WTC11 (cell line): ENCODE measurements at regions not wholly inside any gene's neighbourhood (a gene's known extent, or its start where the extent isn't known, plus 50 kb on each side); places are given as distances from the start of the nearest gene placed in this dataset.
A peak's percentile ranks its signal among the peaks of the same experiment; 100 is the strongest.

Experiments
- ATAC-seq: fragments of 200-7000 bp; cut with Tn5 transposase; 2 replicates; pipeline ENCODE4 v1.10.0; 2021; ENCODE audit warnings: mild to moderate bottlenecking, moderate library complexity
- CTCF ChIA-PET: fragments of 300-600 bp; sonication (Branson Sonifier 250); formaldehyde crosslinking; loops from one replicate; lab custom pipeline; 2021; ENCODE audit warnings: antibody characterized with exemption; lab: Charles Lee
- POLR2A ChIA-PET: fragments of 350-600 bp; sonication (Branson Sonifier 250); formaldehyde crosslinking; loops from one replicate; lab custom pipeline; 2021; ENCODE audit warnings: antibody characterized with exemption; lab: Charles Lee
- DNase-seq: peaks from one replicate; pipeline ENCODE4 v3.0.0; 2021; ENCODE audit warnings: low spot score
- H3K27ac Mint-ChIP-seq: 2 replicates; pipeline ENCODE4 v1.8.0; 2021; ENCODE audit warnings: mixed read lengths
- H3K27me3 Mint-ChIP-seq: 2 replicates; pipeline ENCODE4 v1.8.0; 2021; ENCODE audit warnings: low read depth, mild to moderate bottlenecking, moderate library complexity, mixed read lengths
- H3K36me3 Mint-ChIP-seq: 2 replicates; pipeline ENCODE4 v1.8.0; 2021; ENCODE audit warnings: mixed read lengths
- H3K4me1 Mint-ChIP-seq: 2 replicates; pipeline ENCODE4 v1.8.0; 2022; ENCODE audit warnings: mixed read lengths
- H3K4me3 Mint-ChIP-seq: 2 replicates; pipeline ENCODE4 v1.8.0; 2021; ENCODE audit warnings: mild to moderate bottlenecking, moderate library complexity, mixed read lengths
- H3K9me3 Mint-ChIP-seq: 2 replicates; pipeline ENCODE4 v1.8.0; 2021; ENCODE audit warnings: mixed read lengths
- ATF3 ChIP-seq: sonication (generic); formaldehyde crosslinking; conservative IDR thresholded peaks from 2 replicates; pipeline ENCODE4 v1.8.1; 2022; ENCODE audit warnings: mild to moderate bottlenecking, missing genetic modification reagents
- E2F5 ChIP-seq: sonication (generic); formaldehyde crosslinking; IDR thresholded peaks from 2 replicates; pipeline ENCODE4 v1.8.1; 2022; ENCODE audit warnings: mild to moderate bottlenecking, moderate library complexity, missing genetic modification reagents
- ERG ChIP-seq: fragments of 250-450 bp; sonication (Bioruptor Pico); IDR thresholded peaks from 2 replicates; pipeline ENCODE4 v1.8.0; 2021; ENCODE audit warnings: mild to moderate bottlenecking
- FOXJ3 ChIP-seq: sonication (generic); formaldehyde crosslinking; IDR thresholded peaks from 2 replicates; pipeline ENCODE4 v1.9.0; 2021; ENCODE audit warnings: missing genetic modification reagents, mild to moderate bottlenecking, borderline replicate concordance
- HMGA2 ChIP-seq: fragments of 250-450 bp; sonication (Bioruptor Pico); IDR thresholded peaks from 2 replicates; pipeline ENCODE4 v1.4.0; 2021; ENCODE audit warnings: mild to moderate bottlenecking, moderate library complexity
- JAZF1 ChIP-seq: fragments of 250-450 bp; sonication (Bioruptor Pico); IDR thresholded peaks from 2 replicates; pipeline ENCODE4 v1.9.0; 2021; ENCODE audit warnings: moderate library complexity, mild to moderate bottlenecking, inconsistent platforms
- KAT7 ChIP-seq: sonication (generic); formaldehyde crosslinking; IDR thresholded peaks from 2 replicates; pipeline ENCODE4 v1.8.1; 2023; ENCODE audit warnings: missing genetic modification reagents, mild to moderate bottlenecking, borderline replicate concordance
- NFATC4 ChIP-seq: fragments of 250-450 bp; sonication (Bioruptor Pico); IDR thresholded peaks from 2 replicates; pipeline ENCODE4 v1.9.0; 2021; ENCODE audit warnings: mild to moderate bottlenecking
- NFYB ChIP-seq: sonication (generic); formaldehyde crosslinking; conservative IDR thresholded peaks from 2 replicates; pipeline ENCODE4 v1.8.0; 2022; ENCODE audit warnings: low read depth, missing genetic modification reagents
- PREB ChIP-seq: sonication (generic); formaldehyde crosslinking; IDR thresholded peaks from 2 replicates; pipeline ENCODE4 v1.8.1; 2022; ENCODE audit warnings: mild to moderate bottlenecking, missing genetic modification reagents, moderate library complexity, borderline replicate concordance
- RELA ChIP-seq: sonication (generic); formaldehyde crosslinking; IDR thresholded peaks from 2 replicates; pipeline ENCODE4 v1.8.1; 2022; ENCODE audit warnings: missing genetic modification reagents, mild to moderate bottlenecking, borderline replicate concordance
- SMAD3 ChIP-seq: sonication (generic); formaldehyde crosslinking; IDR thresholded peaks from 2 replicates; pipeline ENCODE4 v1.8.0; 2022; ENCODE audit warnings: missing genetic modification reagents, mild to moderate bottlenecking, borderline replicate concordance
- USF1 ChIP-seq: sonication (generic); formaldehyde crosslinking; IDR thresholded peaks from 2 replicates; pipeline ENCODE4 v1.8.0; 2022; ENCODE audit warnings: mild to moderate bottlenecking, missing genetic modification reagents
- ZNF425 ChIP-seq: fragments of 250-450 bp; sonication (Bioruptor Pico); conservative IDR thresholded peaks from 2 replicates; pipeline ENCODE4 v1.9.0; 2021; ENCODE audit warnings: mild to moderate bottlenecking
- ZNF671 ChIP-seq: fragments of 250-450 bp; sonication (Bioruptor Pico); IDR thresholded peaks from 2 replicates; pipeline ENCODE4 v1.8.0; 2021; ENCODE audit warnings: mild to moderate bottlenecking
- TF ChIP-seq, protein P1 (sequence below): fragments of 200-600 bp; IDR thresholded peaks from 2 replicates; pipeline ENCODE4 v1.8.0; 2022; ENCODE audit warnings: antibody characterized with exemption
- TF ChIP-seq, protein P2 (sequence below): sonication (generic); formaldehyde crosslinking; IDR thresholded peaks from 2 replicates; pipeline ENCODE4 v1.8.0; 2022; ENCODE audit warnings: mild to moderate bottlenecking, missing genetic modification reagents
- TF ChIP-seq, protein P3 (sequence below): fragments of 250-450 bp; sonication (Bioruptor Pico); IDR thresholded peaks from 2 replicates; pipeline ENCODE4 v1.9.0; 2021; ENCODE audit warnings: mild to moderate bottlenecking
- TF ChIP-seq, protein P4 (sequence below): sonication (generic); formaldehyde crosslinking; IDR thresholded peaks from 2 replicates; pipeline ENCODE4 v1.8.1; 2023; ENCODE audit warnings: mild to moderate bottlenecking, missing genetic modification reagents, moderate library complexity

GRCh38 chr6:108782179-108783041, 65.8 kb upstream of the ARMC2 start:
- H3K9me3 Mint-ChIP-seq = no peaks in the 10 kb centered on the region
- peak; percentile 87 for DNase-seq
- no peaks in the 10 kb centered on the region for H3K36me3 Mint-ChIP-seq
- peaks cover 41% of the 10 kb centered on the region for H3K4me1 Mint-ChIP-seq
- no peak overlapping the region for H3K27ac Mint-ChIP-seq
- ChIA-PET CTCF (interaction anchor here (0.6 to 1.0 kb wide), 9 partner anchors 16 to 240 kb away, joined by 3 to 14 read pairs (median 4); partner anchors contain the start of gene FOXO3), POLR2A (interaction anchor here (1.0 kb wide), 1 partner anchor 241 kb away, joined by 3 read pairs; no protein-coding TSS in a partner anchor)
- TF ChIP-seq USF1 (CRISPR knock-in tag) (peak; percentile 39; the same call in 1 of the 2 replicates), PREB (no peak), JAZF1 (no peak), SMAD3 (CRISPR knock-in tag) (no peak), FOXJ3 (no peak), E2F5 (CRISPR knock-in tag) (no peak), ZNF671 (CRISPR knock-in tag) (no peak), KAT7 (no peak), ERG (no peak)
- TF ChIP-seq, protein P1, sequence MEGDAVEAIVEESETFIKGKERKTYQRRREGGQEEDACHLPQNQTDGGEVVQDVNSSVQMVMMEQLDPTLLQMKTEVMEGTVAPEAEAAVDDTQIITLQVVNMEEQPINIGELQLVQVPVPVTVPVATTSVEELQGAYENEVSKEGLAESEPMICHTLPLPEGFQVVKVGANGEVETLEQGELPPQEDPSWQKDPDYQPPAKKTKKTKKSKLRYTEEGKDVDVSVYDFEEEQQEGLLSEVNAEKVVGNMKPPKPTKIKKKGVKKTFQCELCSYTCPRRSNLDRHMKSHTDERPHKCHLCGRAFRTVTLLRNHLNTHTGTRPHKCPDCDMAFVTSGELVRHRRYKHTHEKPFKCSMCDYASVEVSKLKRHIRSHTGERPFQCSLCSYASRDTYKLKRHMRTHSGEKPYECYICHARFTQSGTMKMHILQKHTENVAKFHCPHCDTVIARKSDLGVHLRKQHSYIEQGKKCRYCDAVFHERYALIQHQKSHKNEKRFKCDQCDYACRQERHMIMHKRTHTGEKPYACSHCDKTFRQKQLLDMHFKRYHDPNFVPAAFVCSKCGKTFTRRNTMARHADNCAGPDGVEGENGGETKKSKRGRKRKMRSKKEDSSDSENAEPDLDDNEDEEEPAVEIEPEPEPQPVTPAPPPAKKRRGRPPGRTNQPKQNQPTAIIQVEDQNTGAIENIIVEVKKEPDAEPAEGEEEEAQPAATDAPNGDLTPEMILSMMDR = peak; percentile 60; the same call in 1 of the 2 replicates
- TF ChIP-seq, protein P2, sequence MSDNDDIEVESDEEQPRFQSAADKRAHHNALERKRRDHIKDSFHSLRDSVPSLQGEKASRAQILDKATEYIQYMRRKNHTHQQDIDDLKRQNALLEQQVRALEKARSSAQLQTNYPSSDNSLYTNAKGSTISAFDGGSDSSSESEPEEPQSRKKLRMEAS (CRISPR knock-in tag) = peak; percentile 81
- TF ChIP-seq, protein P3, sequence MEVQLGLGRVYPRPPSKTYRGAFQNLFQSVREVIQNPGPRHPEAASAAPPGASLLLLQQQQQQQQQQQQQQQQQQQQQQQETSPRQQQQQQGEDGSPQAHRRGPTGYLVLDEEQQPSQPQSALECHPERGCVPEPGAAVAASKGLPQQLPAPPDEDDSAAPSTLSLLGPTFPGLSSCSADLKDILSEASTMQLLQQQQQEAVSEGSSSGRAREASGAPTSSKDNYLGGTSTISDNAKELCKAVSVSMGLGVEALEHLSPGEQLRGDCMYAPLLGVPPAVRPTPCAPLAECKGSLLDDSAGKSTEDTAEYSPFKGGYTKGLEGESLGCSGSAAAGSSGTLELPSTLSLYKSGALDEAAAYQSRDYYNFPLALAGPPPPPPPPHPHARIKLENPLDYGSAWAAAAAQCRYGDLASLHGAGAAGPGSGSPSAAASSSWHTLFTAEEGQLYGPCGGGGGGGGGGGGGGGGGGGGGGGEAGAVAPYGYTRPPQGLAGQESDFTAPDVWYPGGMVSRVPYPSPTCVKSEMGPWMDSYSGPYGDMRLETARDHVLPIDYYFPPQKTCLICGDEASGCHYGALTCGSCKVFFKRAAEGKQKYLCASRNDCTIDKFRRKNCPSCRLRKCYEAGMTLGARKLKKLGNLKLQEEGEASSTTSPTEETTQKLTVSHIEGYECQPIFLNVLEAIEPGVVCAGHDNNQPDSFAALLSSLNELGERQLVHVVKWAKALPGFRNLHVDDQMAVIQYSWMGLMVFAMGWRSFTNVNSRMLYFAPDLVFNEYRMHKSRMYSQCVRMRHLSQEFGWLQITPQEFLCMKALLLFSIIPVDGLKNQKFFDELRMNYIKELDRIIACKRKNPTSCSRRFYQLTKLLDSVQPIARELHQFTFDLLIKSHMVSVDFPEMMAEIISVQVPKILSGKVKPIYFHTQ = no peak
- TF ChIP-seq, protein P4, sequence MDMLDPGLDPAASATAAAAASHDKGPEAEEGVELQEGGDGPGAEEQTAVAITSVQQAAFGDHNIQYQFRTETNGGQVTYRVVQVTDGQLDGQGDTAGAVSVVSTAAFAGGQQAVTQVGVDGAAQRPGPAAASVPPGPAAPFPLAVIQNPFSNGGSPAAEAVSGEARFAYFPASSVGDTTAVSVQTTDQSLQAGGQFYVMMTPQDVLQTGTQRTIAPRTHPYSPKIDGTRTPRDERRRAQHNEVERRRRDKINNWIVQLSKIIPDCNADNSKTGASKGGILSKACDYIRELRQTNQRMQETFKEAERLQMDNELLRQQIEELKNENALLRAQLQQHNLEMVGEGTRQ (CRISPR knock-in tag) = peak; percentile 57
- ATAC-seq = peak; percentile 62
- H3K4me3 Mint-ChIP-seq = peak overlapping the region; percentile 80
- H3K27me3 Mint-ChIP-seq = peaks cover 52% of the 10 kb centered on the region

- Mint-ChIP-seq H3K36me3 (peaks cover 4% of the 10 kb centered on the region; the same call in 1 of the 2 replicates), H3K4me3 (no peak overlapping the region), H3K27me3 (peaks cover 31% of the 10 kb centered on the region), H3K9me3 (peaks cover 22% of the 10 kb centered on the region), H3K27ac (no peak overlapping the region), H3K4me1 (peaks cover 17% of the 10 kb centered on the region)
- POLR2A ChIA-PET = no interaction called here
- DNase-seq (no peak), ATAC-seq (no peak)
- CTCF ChIA-PET = no interaction called here
- TF ChIP-seq ATF3 (no peak), NFATC4 (CRISPR knock-in tag) (no peak), RELA (CRISPR knock-in tag) (no peak), HMGA2 (CRISPR knock-in tag) (no peak), NFYB (no peak), ZNF425 (CRISPR knock-in tag) (no peak)
- TF ChIP-seq, protein P4 (CRISPR knock-in tag) = no peak
Observed at GRCh38 chr6:108785653-108786052, 62.6 kb upstream of the ARMC2 start.
